Activated CD4-positive, alpha-beta T cell treated with anti-CD3 and anti-CD28 coated beads, Interleukin-2, amount 10 ng/mL, durations not matched to agents 7 days and 5 days (primary cell): ENCODE measurements at regions not wholly inside any gene's neighbourhood (a gene's known extent, or its start where the extent isn't known, plus 50 kb on each side); places are given as distances from the start of the nearest gene placed in this dataset.
"Not testable (repeated sequence)": the region's sequence is repeated elsewhere in the genome, so short reads cannot be mapped to it uniquely, and the experiment has no call there.

ENCODE experiments used
- CTCF ChIA-PET: fragments of 350-600 bp; sonication (Branson Sonifier 250); formaldehyde crosslinking; loops from one replicate; lab custom pipeline; 2021; ENCODE audit warnings: antibody characterized with exemption; lab: Charles Lee
- POLR2A ChIA-PET: fragments of 350-600 bp; sonication (Branson Sonifier 250); formaldehyde crosslinking; loops from one replicate; lab custom pipeline; 2021; ENCODE audit warnings: antibody characterized with exemption; lab: Charles Lee
- DNase-seq: peaks from one replicate; pipeline ENCODE4 v3.0.0-alpha.2; 2020
- H3K27ac Mint-ChIP-seq: one replicate; pipeline ENCODE4 v1.8.0; 2021; ENCODE audit warnings: mild to moderate bottlenecking, moderate library complexity, mixed read lengths
- H3K27me3 Mint-ChIP-seq: one replicate; pipeline ENCODE4 v1.8.0; 2021; ENCODE audit warnings: mixed read lengths
- H3K36me3 Mint-ChIP-seq: one replicate; pipeline ENCODE4 v1.8.0; 2021; ENCODE audit warnings: low read depth, mixed read lengths
- H3K4me1 Mint-ChIP-seq: one replicate; pipeline ENCODE4 v1.8.0; 2021; ENCODE audit warnings: mixed read lengths
- H3K4me3 Mint-ChIP-seq: one replicate; pipeline ENCODE4 v1.8.0; 2021; ENCODE audit warnings: mild to moderate bottlenecking, moderate library complexity, mixed read lengths
- H3K9me3 Mint-ChIP-seq: one replicate; pipeline ENCODE4 v1.8.0; 2021; ENCODE audit warnings: mixed read lengths

- H3K9me3 Mint-ChIP-seq, CTCF ChIA-PET: not testable (repeated sequence)
Measured at GRCh38 chr5:118284230-118284629, 704.1 kb downstream of the DTWD2 start.

GRCh38 chr5:118282480-118283038, 705.8 kb downstream of the DTWD2 start:
- CTCF ChIA-PET, POLR2A ChIA-PET, H3K4me1 Mint-ChIP-seq, H3K9me3 Mint-ChIP-seq, H3K36me3 Mint-ChIP-seq, H3K27ac Mint-ChIP-seq, DNase-seq, H3K27me3 Mint-ChIP-seq, H3K4me3 Mint-ChIP-seq: not testable (repeated sequence)

More at GRCh38 chr5:118284230-118284629, 704.1 kb downstream of the DTWD2 start:
- H3K4me1 Mint-ChIP-seq, H3K27ac Mint-ChIP-seq, H3K4me3 Mint-ChIP-seq, H3K36me3 Mint-ChIP-seq, POLR2A ChIA-PET, DNase-seq, H3K27me3 Mint-ChIP-seq: not testable (repeated sequence)

- Mint-ChIP-seq H3K36me3 (no peaks in the 10 kb centered on the region), H3K4me3 (no peak overlapping the region), H3K27me3 (no peaks in the 10 kb centered on the region), H3K27ac (no peak overlapping the region), H3K9me3 (peaks cover 5% of the 10 kb centered on the region), H3K4me1 (no peaks in the 10 kb centered on the region)
- ChIA-PET CTCF (interaction anchor here (0.6 kb wide), 1 partner anchor 36 kb away, joined by 4 read pairs; no protein-coding TSS in a partner anchor), POLR2A (no interaction called here)
- no peak for DNase-seq
Measured at GRCh38 chr5:118279540-118280294, 708.6 kb downstream of the DTWD2 start.

GRCh38 chr5:118270526-118270925, 717.8 kb downstream of the DTWD2 start:
- DNase-seq = no peak
- Mint-ChIP-seq H3K9me3 (no peaks in the 10 kb centered on the region), H3K4me1 (no peaks in the 10 kb centered on the region), H3K36me3 (no peaks in the 10 kb centered on the region), H3K4me3 (no peak overlapping the region), H3K27ac (no peak overlapping the region), H3K27me3 (no peaks in the 10 kb centered on the region)
- CTCF ChIA-PET = no interaction called here
- POLR2A ChIA-PET = no interaction called here

- Mint-ChIP-seq H3K4me1 (no peaks in the 10 kb centered on the region), H3K36me3 (no peaks in the 10 kb centered on the region), H3K4me3 (no peak overlapping the region), H3K9me3 (no peaks in the 10 kb centered on the region), H3K27ac (no peak overlapping the region), H3K27me3 (no peaks in the 10 kb centered on the region)
- POLR2A ChIA-PET = no interaction called here
- CTCF ChIA-PET = no interaction called here
- DNase-seq = no peak
Measured at GRCh38 chr5:118258223-118258622, 730.1 kb downstream of the DTWD2 start.

GRCh38 chr5:118257066-118257465, 731.3 kb downstream of the DTWD2 start:
- no peaks in the 10 kb centered on the region for H3K36me3 Mint-ChIP-seq
- no peaks in the 10 kb centered on the region for H3K9me3 Mint-ChIP-seq
- POLR2A ChIA-PET = no interaction called here
- H3K4me1 Mint-ChIP-seq = no peaks in the 10 kb centered on the region
- no peak overlapping the region for H3K4me3 Mint-ChIP-seq
- no peak for DNase-seq
- no peaks in the 10 kb centered on the region for H3K27me3 Mint-ChIP-seq
- no peak overlapping the region for H3K27ac Mint-ChIP-seq
- CTCF ChIA-PET = no interaction called here

GRCh38 chr5:118253225-118254061, 734.9 kb downstream of the DTWD2 start:
- Mint-ChIP-seq H3K27ac (no peak overlapping the region), H3K36me3 (no peaks in the 10 kb centered on the region), H3K27me3 (no peaks in the 10 kb centered on the region), H3K4me3 (no peak overlapping the region), H3K9me3 (peaks cover 4% of the 10 kb centered on the region), H3K4me1 (peaks cover 4% of the 10 kb centered on the region)
- no peak for DNase-seq
- ChIA-PET CTCF (no interaction called here), POLR2A (no interaction called here)

- H3K27ac Mint-ChIP-seq = no peak overlapping the region
- no peak overlapping the region for H3K4me3 Mint-ChIP-seq
- ChIA-PET CTCF (no interaction called here), POLR2A (no interaction called here)
- H3K36me3 Mint-ChIP-seq = no peaks in the 10 kb centered on the region
- no peak for DNase-seq
- H3K9me3 Mint-ChIP-seq = peaks cover 11% of the 10 kb centered on the region
- no peaks in the 10 kb centered on the region for H3K27me3 Mint-ChIP-seq
- peaks cover 4% of the 10 kb centered on the region for H3K4me1 Mint-ChIP-seq
Measured at GRCh38 chr5:118249386-118249785, 739.0 kb downstream of the DTWD2 start.

- peaks cover 11% of the 10 kb centered on the region for H3K9me3 Mint-ChIP-seq
- no peak overlapping the region for H3K4me3 Mint-ChIP-seq
- peaks cover 4% of the 10 kb centered on the region for H3K4me1 Mint-ChIP-seq
- DNase-seq = no peak
- CTCF ChIA-PET = no interaction called here
- POLR2A ChIA-PET = no interaction called here
- no peaks in the 10 kb centered on the region for H3K27me3 Mint-ChIP-seq
- H3K36me3 Mint-ChIP-seq = no peaks in the 10 kb centered on the region
- no peak overlapping the region for H3K27ac Mint-ChIP-seq
Measured at GRCh38 chr5:118247458-118247857, 740.9 kb downstream of the DTWD2 start.

- Mint-ChIP-seq H3K27ac (no peak overlapping the region), H3K36me3 (no peaks in the 10 kb centered on the region), H3K4me3 (no peak overlapping the region), H3K9me3 (peaks cover 9% of the 10 kb centered on the region), H3K4me1 (no peaks in the 10 kb centered on the region), H3K27me3 (no peaks in the 10 kb centered on the region)
- no peak for DNase-seq
- CTCF ChIA-PET = interaction anchor here (0.5 kb wide), 1 partner anchor 36 kb away, joined by 4 read pairs; no protein-coding TSS in a partner anchor
- POLR2A ChIA-PET = no interaction called here
Measured at GRCh38 chr5:118243613-118244012, 744.7 kb downstream of the DTWD2 start.

GRCh38 chr5:118243068-118243467, 745.3 kb downstream of the DTWD2 start:
- peaks cover 6% of the 10 kb centered on the region for H3K9me3 Mint-ChIP-seq
- H3K27ac Mint-ChIP-seq = no peak overlapping the region
- H3K4me3 Mint-ChIP-seq = no peak overlapping the region
- H3K27me3 Mint-ChIP-seq = no peaks in the 10 kb centered on the region
- no peaks in the 10 kb centered on the region for H3K36me3 Mint-ChIP-seq
- no peaks in the 10 kb centered on the region for H3K4me1 Mint-ChIP-seq
- DNase-seq = no peak
- CTCF ChIA-PET = no interaction called here
- POLR2A ChIA-PET = no interaction called here

GRCh38 chr5:118236108-118236849, 752.1 kb downstream of the DTWD2 start:
- H3K36me3 Mint-ChIP-seq = no peaks in the 10 kb centered on the region
- peaks cover 2% of the 10 kb centered on the region for H3K9me3 Mint-ChIP-seq
- no peaks in the 10 kb centered on the region for H3K27me3 Mint-ChIP-seq
- ChIA-PET CTCF (no interaction called here), POLR2A (no interaction called here)
- no peaks in the 10 kb centered on the region for H3K4me1 Mint-ChIP-seq
- H3K4me3 Mint-ChIP-seq = no peak overlapping the region
- DNase-seq = no peak
- H3K27ac Mint-ChIP-seq = no peak overlapping the region
